GM12874 (cell line): ENCODE measurements at regions not wholly inside any gene's neighbourhood (a gene's known extent, or its start where the extent isn't known, plus 50 kb on each side); places are given as distances from the start of the nearest gene placed in this dataset.

Experiments used
- TF ChIP-seq, protein P1 (sequence below): IDR thresholded peaks from 2 replicates; pipeline ENCODE4 v1.5.1; 2011; ENCODE audit warnings: low read depth, mild to moderate bottlenecking, control low read depth, low read length, moderate library complexity; ENCODE audit not compliant: insufficient read depth

DNA sequence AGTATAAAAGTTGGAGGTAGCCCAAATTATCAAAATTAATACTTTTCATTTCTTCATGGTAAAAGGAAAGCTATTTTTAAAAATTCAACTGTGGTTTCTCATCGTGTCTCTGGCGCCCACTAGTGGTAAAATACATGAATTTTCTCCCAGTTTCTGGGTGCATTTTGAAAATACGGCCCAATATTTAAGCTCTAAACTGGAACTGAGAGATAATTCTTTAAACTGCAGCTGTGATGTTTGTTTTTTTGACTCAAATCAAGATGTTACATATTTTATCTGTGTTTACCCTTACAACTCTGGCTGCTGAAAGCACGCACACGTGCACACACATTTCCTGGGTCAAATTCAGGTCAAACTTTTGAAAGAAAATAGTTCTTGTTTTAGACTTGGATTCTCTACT is 123.9 kb upstream of the ACSL4 start:
- TF ChIP-seq, protein P1, sequence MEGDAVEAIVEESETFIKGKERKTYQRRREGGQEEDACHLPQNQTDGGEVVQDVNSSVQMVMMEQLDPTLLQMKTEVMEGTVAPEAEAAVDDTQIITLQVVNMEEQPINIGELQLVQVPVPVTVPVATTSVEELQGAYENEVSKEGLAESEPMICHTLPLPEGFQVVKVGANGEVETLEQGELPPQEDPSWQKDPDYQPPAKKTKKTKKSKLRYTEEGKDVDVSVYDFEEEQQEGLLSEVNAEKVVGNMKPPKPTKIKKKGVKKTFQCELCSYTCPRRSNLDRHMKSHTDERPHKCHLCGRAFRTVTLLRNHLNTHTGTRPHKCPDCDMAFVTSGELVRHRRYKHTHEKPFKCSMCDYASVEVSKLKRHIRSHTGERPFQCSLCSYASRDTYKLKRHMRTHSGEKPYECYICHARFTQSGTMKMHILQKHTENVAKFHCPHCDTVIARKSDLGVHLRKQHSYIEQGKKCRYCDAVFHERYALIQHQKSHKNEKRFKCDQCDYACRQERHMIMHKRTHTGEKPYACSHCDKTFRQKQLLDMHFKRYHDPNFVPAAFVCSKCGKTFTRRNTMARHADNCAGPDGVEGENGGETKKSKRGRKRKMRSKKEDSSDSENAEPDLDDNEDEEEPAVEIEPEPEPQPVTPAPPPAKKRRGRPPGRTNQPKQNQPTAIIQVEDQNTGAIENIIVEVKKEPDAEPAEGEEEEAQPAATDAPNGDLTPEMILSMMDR: peak; percentile 45; the same call in 1 of the 2 replicates

DNA sequence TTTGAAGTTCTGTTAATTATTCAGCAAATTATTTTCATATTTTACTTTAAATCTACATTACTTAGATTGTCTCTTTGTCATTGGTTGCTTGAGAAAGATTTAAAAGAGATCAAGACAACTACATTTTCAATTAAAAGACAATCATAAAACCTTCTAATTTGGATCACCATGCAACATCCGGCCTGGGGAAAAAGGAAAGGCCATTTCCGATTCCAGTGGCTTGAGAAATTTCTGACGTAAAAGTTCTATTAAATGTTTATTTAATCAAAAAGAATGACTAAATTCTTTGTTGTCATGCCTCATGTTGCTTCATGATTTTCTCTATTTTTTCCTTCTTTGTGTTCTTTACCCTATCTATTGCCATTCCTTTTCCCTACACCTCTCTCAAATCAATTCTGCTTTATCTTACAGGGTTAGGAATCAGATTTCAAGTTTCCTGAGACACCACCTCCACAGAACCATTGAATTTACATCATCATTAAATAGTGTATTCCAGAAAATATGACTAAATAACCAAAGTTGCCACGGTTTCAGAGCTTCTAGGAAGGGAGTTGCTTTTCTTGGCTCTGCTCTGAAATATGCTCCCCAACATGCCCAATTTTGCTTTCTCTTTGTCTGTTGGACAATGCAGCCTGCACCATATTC is 124.6 kb upstream of the ACSL4 start:
- TF ChIP-seq, protein P1: no peak

DNA sequence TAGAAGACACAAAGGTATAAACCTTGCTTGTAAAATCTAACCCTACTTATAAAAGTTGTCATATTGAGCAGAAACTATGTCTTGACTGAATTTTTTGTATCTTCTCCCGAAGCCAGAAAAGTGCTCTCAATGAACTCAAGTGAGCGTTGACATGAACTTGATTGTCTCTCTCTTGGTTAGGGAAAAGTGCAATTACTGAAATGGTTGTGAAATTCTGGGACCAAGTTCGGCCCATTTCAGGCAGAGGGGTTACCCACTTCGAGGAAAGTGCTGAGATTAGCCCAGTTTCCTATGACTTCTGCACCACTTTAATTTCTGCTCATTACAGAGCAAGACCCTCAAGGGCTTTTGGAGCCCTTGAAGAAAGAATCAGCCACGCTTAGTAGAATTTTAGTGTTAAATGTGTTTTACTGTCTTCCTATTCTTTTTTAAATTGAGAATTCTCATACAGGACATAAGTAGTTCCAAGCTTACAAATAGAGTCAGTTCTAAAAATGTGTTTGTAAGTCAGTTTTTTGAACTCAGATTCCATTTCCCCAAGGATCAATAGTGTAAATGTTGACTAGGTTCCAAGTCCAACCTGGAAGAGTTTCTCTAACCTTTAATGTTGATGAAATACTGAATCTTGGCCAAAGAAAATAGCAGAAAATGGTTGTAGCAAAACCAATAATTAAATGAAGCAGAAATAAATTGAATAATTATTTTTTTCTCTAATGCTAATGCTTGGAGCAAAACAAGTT is 125.7 kb upstream of the ACSL4 start:
- TF ChIP-seq, protein P1: no peak

DNA sequence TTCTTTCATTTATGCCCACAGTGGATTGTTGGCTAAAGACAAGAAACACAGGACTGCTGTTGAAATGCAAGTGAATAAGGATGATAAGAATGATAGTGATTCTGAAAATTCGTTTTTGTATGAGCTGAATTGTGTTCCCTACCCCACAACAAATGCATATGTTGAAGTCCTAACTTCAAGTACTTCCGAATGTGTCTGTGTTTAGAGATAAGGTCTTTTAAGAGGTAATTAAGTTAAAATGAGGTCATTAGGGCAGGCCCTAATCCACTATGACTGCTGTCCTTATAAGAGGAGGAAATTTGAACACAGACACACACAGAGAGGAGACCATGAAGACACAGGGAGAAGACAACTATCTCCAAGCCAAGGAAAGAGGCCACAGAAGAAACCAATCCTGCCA is 126.6 kb upstream of the ACSL4 start:
- TF ChIP-seq, protein P1: no peak

DNA sequence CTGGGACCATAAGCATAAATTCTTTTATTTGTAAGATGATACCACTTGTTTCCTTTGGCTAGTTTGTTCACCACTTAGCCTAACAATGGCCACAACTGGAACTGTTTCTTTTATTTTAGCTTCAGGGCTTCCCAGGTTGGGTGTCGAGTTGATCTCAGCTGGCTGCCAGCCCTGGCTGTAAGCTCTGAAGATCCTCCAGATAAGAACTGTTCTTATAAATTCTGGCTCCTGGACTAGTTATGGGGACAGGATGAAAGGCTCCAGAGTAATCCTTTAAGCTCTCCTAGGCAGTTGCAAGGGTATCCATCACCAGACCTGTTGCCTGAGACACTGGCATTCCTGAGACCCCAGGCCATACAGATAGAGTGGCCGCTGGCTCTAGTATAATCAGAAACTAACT is 129.4 kb upstream of the ACSL4 start:
- TF ChIP-seq, protein P1: no peak

DNA sequence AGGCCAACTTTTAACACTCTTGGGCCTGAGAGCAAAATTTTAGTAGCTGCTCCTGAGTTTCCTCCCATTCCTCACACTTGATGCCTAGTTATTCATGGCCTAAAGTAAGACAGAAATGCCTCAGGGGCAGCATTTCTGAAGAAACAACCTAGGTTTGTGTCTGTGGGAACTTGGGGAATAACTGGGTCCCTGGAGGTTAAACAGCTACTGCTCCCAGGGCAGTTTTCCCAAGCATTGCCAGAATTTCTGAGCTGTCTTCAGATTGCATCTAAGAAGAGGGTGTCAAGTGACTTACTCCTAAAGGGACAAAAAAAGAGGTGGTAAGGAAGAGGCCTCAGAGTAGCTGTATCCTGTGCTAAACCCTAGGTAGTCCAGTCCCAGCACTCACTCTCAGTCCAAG is 130.8 kb upstream of the ACSL4 start:
- TF ChIP-seq, protein P1: no peak

DNA sequence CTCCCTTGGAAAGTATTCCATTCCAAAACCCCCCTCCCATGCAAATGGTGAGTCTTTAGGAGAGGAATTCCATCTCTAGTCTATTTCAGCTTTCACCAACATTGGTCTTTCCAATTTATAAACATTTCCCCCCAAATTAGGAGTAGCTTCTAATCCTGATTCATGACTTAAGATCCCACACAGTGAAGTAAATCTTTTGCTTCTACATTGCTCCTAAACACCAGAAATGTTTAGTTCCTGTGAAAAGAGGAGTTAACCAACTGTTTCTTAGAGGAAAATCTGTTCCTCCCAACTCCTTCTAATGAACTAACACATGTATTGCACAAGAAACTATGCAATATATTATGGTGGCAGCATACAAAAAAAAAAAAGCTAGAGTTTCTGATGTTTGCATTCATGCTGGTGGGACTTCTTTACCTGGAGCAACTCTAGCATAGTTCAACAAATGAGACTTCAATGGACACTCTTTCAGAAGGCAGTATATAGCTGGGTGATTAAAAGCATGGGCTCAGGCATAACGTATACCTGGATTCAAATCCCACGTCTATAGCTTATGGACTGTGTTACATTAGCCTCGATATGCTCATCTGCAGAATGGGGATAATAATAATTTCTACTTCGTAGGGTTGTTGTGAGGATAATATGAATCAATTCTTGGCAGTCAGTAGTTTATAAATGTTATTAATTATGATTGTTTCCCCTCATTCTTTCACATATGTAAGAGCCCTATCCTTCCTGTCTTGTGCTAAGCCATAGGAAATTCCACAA is 131.6 kb upstream of the TMEM164 start:
- TF ChIP-seq, protein P1: no peak
